Stomach (tissue), 4 donors: ENCODE measurements at regions not wholly inside any gene's neighbourhood (a gene's known extent, or its start where the extent isn't known, plus 50 kb on each side); places are given as distances from the start of the nearest gene placed in this dataset.

Source experiments
- CTCF ChIP-seq, 7 experiments: fragments of 450-650 bp in 4 of 7; fragments of 200-600 bp in 3 of 7; sonication (generic) in 3 of 7; IDR thresholded peaks; one replicate each; pipeline ENCODE4 v1.5.1; 2016 to 2019; ENCODE audit warnings: antibody characterized with exemption in 7 of 7, control low read depth in 2 of 7, mild to moderate bottlenecking in 1 of 7
- POLR2A ChIP-seq, 4 donors: fragments of 450-650 bp; IDR thresholded peaks; one replicate each; pipeline ENCODE4 v1.6.1; 2016; ENCODE audit warnings: antibody characterized with exemption in 4 of 4, control low read depth in 2 of 4, mild to moderate bottlenecking in 1 of 4, moderate library complexity in 1 of 4

GRCh38 chr11:116079580-116079979 lies 575.4 kb upstream of the CADM1 start:
- no peak for TF ChIP-seq CTCF (IDR thresholded peaks at IDR 0.05)
- TF ChIP-seq POLR2A (IDR thresholded peaks at IDR 0.05): no peak
